ENCODE measurements at regions not wholly inside any gene's neighbourhood (a gene's known extent, or its start where the extent isn't known, plus 50 kb on each side); places are given as distances from the start of the nearest gene placed in this dataset.

GRCh38 chr20:6635034-6635736 lies 132.3 kb upstream of the BMP2 start:
- TF ChIP-seq ZNF274 (IDR thresholded peaks at IDR 0.05; ENCODE audit: low read depth, low read length) = no peak
- TF ChIP-seq YY1 (IDR thresholded peaks at IDR 0.05; ENCODE audit: insufficient read depth, insufficient read length) = no peak
- TF ChIP-seq SUZ12 (IDR thresholded peaks at IDR 0.05; ENCODE audit: extremely low read depth, insufficient read depth, insufficient read length) = no peak

All from NT2/D1 (cell line).